ENCODE measurements at regions not wholly inside any gene's neighbourhood (a gene's known extent, or its start where the extent isn't known, plus 50 kb on each side); places are given as distances from the start of the nearest gene placed in this dataset.

- no peak overlapping the region for H3K56ac ChIP-seq (ENCODE audit: extremely low read depth, insufficient read depth, low read length)
- no peaks in the 10 kb centered on the region for H4K20me1 ChIP-seq (ENCODE audit: insufficient read depth, low read length)
- CTCF ChIA-PET, result interaction anchor here (0.6 kb wide), 1 partner anchor 276 kb away, joined by 4 read pairs; no protein-coding TSS in a partner anchor
Measured at GRCh38 chr4:74878323-74878722, 54.6 kb upstream of the PARM1 start.

More at GRCh38 chr4:74878323-74878722, 54.6 kb upstream of the PARM1 start:
- TF ChIP-seq CHD1 (IDR thresholded peaks at IDR 0.05; ENCODE audit: low read depth, low read length) (no peak), CEBPB (IDR thresholded peaks at IDR 0.05; ENCODE audit: low read depth, low read length) (no peak), RFX5 (IDR thresholded peaks at IDR 0.05; ENCODE audit: low read depth, low read length) (no peak), RAD21 (IDR thresholded peaks at IDR 0.05; ENCODE audit: low read length) (no peak), FOS (IDR thresholded peaks at IDR 0.05; ENCODE audit: low read depth, low read length) (no peak), POLR2A (IDR thresholded peaks at IDR 0.05; ENCODE audit: low read depth, low read length) (no peak), MAFK (IDR thresholded peaks at IDR 0.05; ENCODE audit: low read depth, low read length) (no peak), MXI1 (IDR thresholded peaks at IDR 0.05; ENCODE audit: borderline replicate concordance, low read depth, low read length) (no peak)
- TF ChIP-seq, protein P1, sequence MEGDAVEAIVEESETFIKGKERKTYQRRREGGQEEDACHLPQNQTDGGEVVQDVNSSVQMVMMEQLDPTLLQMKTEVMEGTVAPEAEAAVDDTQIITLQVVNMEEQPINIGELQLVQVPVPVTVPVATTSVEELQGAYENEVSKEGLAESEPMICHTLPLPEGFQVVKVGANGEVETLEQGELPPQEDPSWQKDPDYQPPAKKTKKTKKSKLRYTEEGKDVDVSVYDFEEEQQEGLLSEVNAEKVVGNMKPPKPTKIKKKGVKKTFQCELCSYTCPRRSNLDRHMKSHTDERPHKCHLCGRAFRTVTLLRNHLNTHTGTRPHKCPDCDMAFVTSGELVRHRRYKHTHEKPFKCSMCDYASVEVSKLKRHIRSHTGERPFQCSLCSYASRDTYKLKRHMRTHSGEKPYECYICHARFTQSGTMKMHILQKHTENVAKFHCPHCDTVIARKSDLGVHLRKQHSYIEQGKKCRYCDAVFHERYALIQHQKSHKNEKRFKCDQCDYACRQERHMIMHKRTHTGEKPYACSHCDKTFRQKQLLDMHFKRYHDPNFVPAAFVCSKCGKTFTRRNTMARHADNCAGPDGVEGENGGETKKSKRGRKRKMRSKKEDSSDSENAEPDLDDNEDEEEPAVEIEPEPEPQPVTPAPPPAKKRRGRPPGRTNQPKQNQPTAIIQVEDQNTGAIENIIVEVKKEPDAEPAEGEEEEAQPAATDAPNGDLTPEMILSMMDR (conservative IDR thresholded peaks at IDR 0.05; ENCODE audit: low read depth, low read length), result no peak
- H3K4me2 ChIP-seq (ENCODE audit: low read depth, low read length), result no peak overlapping the region
- peaks cover 2% of the 10 kb centered on the region; the same call in 1 of the 2 replicates for H3K27me3 ChIP-seq (ENCODE audit: control insufficient read depth, insufficient read depth, low read length)
- no peak overlapping the region for H4K5ac ChIP-seq (ENCODE audit: low read depth, low read length)
- no peak for DNase-seq
- no peak overlapping the region for H2BK120ac ChIP-seq (ENCODE audit: low read depth, low read length)
- dilution Hi-C loops (cut with HindIII; ENCODE audit: low sequenced_read_pairs, unreplicated experiment), result no loop called here
- H3K9me3 ChIP-seq (ENCODE audit: control insufficient read depth, insufficient read depth, low read length), result no peaks in the 10 kb centered on the region
- H2AK5ac ChIP-seq (ENCODE audit: low read depth, low read length), result no peak overlapping the region
- H3K27ac ChIP-seq (ENCODE audit: insufficient read depth, low read length), result no peak overlapping the region
- no peaks in the 10 kb centered on the region for H3K9me1 ChIP-seq (ENCODE audit: insufficient read depth, low read length)
- no peak overlapping the region for H3K4ac ChIP-seq (ENCODE audit: low read depth, low read length)
- no peak overlapping the region for H3K9ac ChIP-seq (ENCODE audit: low read depth, low read length)
- in situ Hi-C loops (cut with MboI; ENCODE audit: low sequenced_read_pairs), result no loop called here
- H3K23ac ChIP-seq (ENCODE audit: low read depth, low read length), result no peak overlapping the region
- no peak overlapping the region for H4K91ac ChIP-seq (ENCODE audit: insufficient read depth, low read depth, low read length)
- H3K18ac ChIP-seq (ENCODE audit: low read depth, low read length), result no peak overlapping the region
- H2AK9ac ChIP-seq (replicated peaks; ENCODE audit: low read depth, low read length, poor library complexity), result no peak overlapping the region
- no peaks in the 10 kb centered on the region for H3K36me3 ChIP-seq (ENCODE audit: control insufficient read depth, insufficient read depth, low read length)
- H2BK20ac ChIP-seq (ENCODE audit: low read depth, low read length), result no peak overlapping the region
- no peak overlapping the region for H4K8ac ChIP-seq (ENCODE audit: low read depth in 2 of 2, low read length in 2 of 2)
- WGBS, 2 experiments (ENCODE audit: extremely low coverage in 2 of 2, insufficient read length in 1 of 2), result 40% methylated on average over 1 of the region's 3 CpGs; no CpG with 5 or more reads in 1 of the 2 experiments
- POLR2A ChIA-PET (ENCODE audit: unreplicated experiment), result no interaction called here
- H2BK5ac ChIP-seq (ENCODE audit: low read depth, low read length, poor library complexity, severe bottlenecking), result no peak overlapping the region
- H3K14ac ChIP-seq (replicated peaks; ENCODE audit: low read depth, low read length), result no peak overlapping the region
- H3K4me1 ChIP-seq (ENCODE audit: control insufficient read depth, insufficient read depth, low read length), result no peaks in the 10 kb centered on the region
- no TSS peak for BruUV-seq (replicated peaks)
- H2AFZ ChIP-seq (replicated peaks; ENCODE audit: low read length, poor library complexity), result no peak overlapping the region
- ATAC-seq (ENCODE audit: low read depth), result no peak
- H3K4me3 ChIP-seq (ENCODE audit: insufficient read depth, low read depth, low read length), result no peak overlapping the region
- H3K79me1 ChIP-seq (ENCODE audit: low read depth in 1 of 2, low read length in 2 of 2), result no peaks in the 10 kb centered on the region
- no peak overlapping the region for H2BK15ac ChIP-seq (ENCODE audit: low read depth, low read length)
- intact Hi-C loops (cut with micrococcal nuclease), result no loop called here
